Heart right ventricle (tissue), 16 donors: ENCODE measurements at regions not wholly inside any gene's neighbourhood (a gene's known extent, or its start where the extent isn't known, plus 50 kb on each side); places are given as distances from the start of the nearest gene placed in this dataset.

Experiments
- ATAC-seq, 8 donors: fragments of 200-7000 bp; cut with Tn5 transposase; one replicate each; pipeline ENCODE4 v1.9.1; 2020; ENCODE audit warnings: mild to moderate bottlenecking in 8 of 8, moderate library complexity in 8 of 8, moderate number of reproducible peaks in 1 of 8
- DNase-seq, 2 donors: peaks; one replicate each; pipeline ENCODE4 v3.0.0-alpha.2; 2020
- H3K27ac ChIP-seq, 10 donors: fragments of 200-600 bp; sonication (generic) in 2 of 10; one replicate each; pipeline versions ENCODE4 v1.5.0 to v1.8.0; 2020 to 2022; ENCODE audit warnings: mild to moderate bottlenecking in 3 of 10
- H3K27me3 ChIP-seq, 7 donors: fragments of 200-600 bp; one replicate each; pipeline ENCODE4 v1.8.0; 2021 to 2022; ENCODE audit warnings: mild to moderate bottlenecking in 2 of 7
- H3K36me3 ChIP-seq, 9 donors: fragments of 200-600 bp; sonication (generic) in 1 of 9; one replicate each; pipeline versions ENCODE4 v1.5.0 to v1.8.0; 2020 to 2022; ENCODE audit warnings: mild to moderate bottlenecking in 2 of 9
- H3K4me1 ChIP-seq, 9 donors: fragments of 200-600 bp; sonication (generic) in 1 of 9; one replicate each; pipeline versions ENCODE4 v1.5.0 to v1.8.0; 2020 to 2022; ENCODE audit warnings: mild to moderate bottlenecking in 4 of 9
- H3K4me3 ChIP-seq, 10 donors: fragments of 200-600 bp; sonication (generic) in 2 of 10; one replicate each; pipeline versions ENCODE4 v1.5.0 to v1.8.0; 2020 to 2022; ENCODE audit warnings: mild to moderate bottlenecking in 7 of 10, moderate library complexity in 2 of 10
- H3K9me3 ChIP-seq, 11 donors: fragments of 200-600 bp in 10 of 11; sonication (generic) in 2 of 11; one replicate each; pipeline versions ENCODE4 v1.5.0 to v1.8.0; 2013 to 2022; ENCODE audit warnings: mild to moderate bottlenecking in 2 of 11, control low read depth in 1 of 11, moderate library complexity in 1 of 11
- CTCF ChIP-seq, 9 donors: fragments of 200-600 bp; sonication (generic) in 2 of 9; IDR thresholded peaks; one replicate each; pipeline versions ENCODE4 v1.5.0 to v1.8.0; 2021 to 2022; ENCODE audit warnings: antibody characterized with exemption in 9 of 9, mild to moderate bottlenecking in 5 of 9, moderate library complexity in 1 of 9
- WGBS, 2 donors: extraction: QIAGEN DNeasy Blood & Tissue Kit; methylation state at CpG; one replicate each; pipeline ENCODE4 v1.1.7; 2013; ENCODE audit warnings: inconsistent platforms in 1 of 2; 5-methylcytosine and 5-hydroxymethylcytosine counted together
- intact Hi-C, 10 donors: fragments of 100-400 bp; cut with DNase I; formaldehyde crosslinking; loops; one replicate each; pipeline versions ENCODE4 v1.11.1 to v1.14.2; 2022
- donor health status: Arrhythmogenic right ventricular cardiomyopathy.
- donor health status: ischemic (EF 13 %, LVEDD 7.1; RV severe dilation, severe dysfunction).
- donor health status: healthy with polysubstance abuse.
- donor health status: DM: no; HTN: yes; CAD: no.
- donor health status: DM: no; HTN: no; CAD: no.
- donor health status: ischemic (EF 25% LVEDD 6.9; RV normal size, moderate dysfunction).
- donor health status: ischemic (EF 25% LVEDD 5.7; RV mildly dilated, moderate dysfunction).
- donor health status: healthy.
- donor health status: DM: yes; HTN: yes; CAD: no.
- donor health status: Ischemic cardiomyopathy.
- donor health status: ischemic (EF 35%, LVEDD 5.7; RV mildly dilated, moderate dysfunction).
- donor health status: nonischemic (EF 11% LVEDD 7.7; RV severe dilation, severe dysfunction).
- donor health status: DM: yes; HTN: yes; CAD: no.
- donor health status: PGD.
- donor health status: ischemic (EF 29% LVEDD 5.4; RV normal size, mild dysfunction).
- donor health status: nonischemic (EF 23%, LVEDD 6.1; RV moderate dilation, normal function).

DNA sequence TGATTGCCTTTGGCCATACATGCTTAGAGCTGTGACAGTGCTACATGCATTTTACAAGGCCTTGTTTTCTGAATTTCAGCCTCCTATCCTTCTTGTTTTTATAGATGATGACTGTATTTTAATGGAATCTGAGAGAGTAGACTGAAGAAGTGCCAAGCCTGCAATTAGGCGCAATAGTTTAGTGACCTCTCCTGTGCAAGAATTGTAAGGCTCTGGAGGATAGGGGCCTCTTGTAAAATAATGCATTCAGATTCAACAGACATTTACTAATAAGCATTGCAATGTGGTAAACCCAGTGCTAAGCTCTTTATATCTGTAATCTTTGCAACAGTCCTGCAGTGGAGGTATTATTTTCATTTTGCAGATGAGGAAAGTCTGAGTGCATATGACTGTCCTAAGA is 105.5 kb downstream of the TDRD15 start:
- 78 to 80% methylated on average over 1 of the region's 1 CpG for WGBS, 2 donors
- no peak for TF ChIP-seq CTCF (IDR thresholded peaks at IDR 0.05)

DNA sequence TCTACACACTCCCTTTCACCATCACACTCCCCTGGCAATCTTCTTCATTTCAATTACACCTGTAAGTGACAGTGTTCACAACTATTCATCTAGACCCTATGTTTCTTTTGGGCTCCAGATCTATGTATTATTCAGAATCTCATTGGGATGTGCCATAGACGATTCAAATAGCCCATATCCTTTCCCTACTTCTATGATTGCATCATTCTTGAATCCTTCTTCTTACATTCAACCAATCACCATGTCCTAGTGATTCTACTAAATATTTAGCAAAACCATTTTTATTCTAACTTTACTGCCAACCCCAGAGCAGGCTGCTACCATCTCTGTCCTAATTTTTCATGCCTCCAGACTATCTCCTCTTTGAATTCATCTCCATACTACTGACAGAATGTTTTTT is 106.4 kb downstream of the TDRD15 start:
- ATAC-seq (no peak), DNase-seq (no peak)
- peaks cover 0 to 15% (median 0%) of the 10 kb centered on the region in 9 donors for H3K4me1 ChIP-seq
- 87 to 89% methylated on average over 1 of the region's 1 CpG for WGBS, 2 donors
- no peaks in the 10 kb centered on the region for H3K9me3 ChIP-seq
- no peak for TF ChIP-seq CTCF (IDR thresholded peaks at IDR 0.05)
- no peaks in the 10 kb centered on the region for H3K36me3 ChIP-seq
- no peak overlapping the region for H3K4me3 ChIP-seq
- no peak overlapping the region for H3K27ac ChIP-seq
- no peaks in the 10 kb centered on the region for H3K27me3 ChIP-seq
- intact Hi-C loops: no loop called here

More for the DNA sequence above, 105.5 kb downstream of the TDRD15 start:
- H3K27me3 ChIP-seq: no peaks in the 10 kb centered on the region
- intact Hi-C loops: no loop called here
- no peaks in the 10 kb centered on the region for H3K9me3 ChIP-seq
- H3K4me3 ChIP-seq: no peak overlapping the region
- H3K4me1 ChIP-seq: peaks cover 0 to 15% (median 0%) of the 10 kb centered on the region in 9 donors
- DNase-seq (no peak), ATAC-seq (peak in 4 of 8 donors; percentile 42 to 66 (median 48))
- no peak overlapping the region for H3K27ac ChIP-seq
- no peaks in the 10 kb centered on the region for H3K36me3 ChIP-seq

- no peaks in the 10 kb centered on the region for H3K36me3 ChIP-seq
- TF ChIP-seq CTCF (IDR thresholded peaks at IDR 0.05): no peak
- H3K27me3 ChIP-seq: no peaks in the 10 kb centered on the region
- H3K4me3 ChIP-seq: no peak overlapping the region
- DNase-seq (no peak), ATAC-seq (peak in 1 of 8 donors; percentile 63)
- H3K27ac ChIP-seq: no peak overlapping the region
- intact Hi-C loops: no loop called here
- H3K4me1 ChIP-seq: peaks cover 0 to 15% (median 0%) of the 10 kb centered on the region in 9 donors
- no peaks in the 10 kb centered on the region for H3K9me3 ChIP-seq
Observed at GRCh38 chr2:21231985-21232384, 108.2 kb downstream of the TDRD15 start.

GRCh38 chr2:21233194-21233593 is 109.4 kb downstream of the TDRD15 start:
- no peak for TF ChIP-seq CTCF (IDR thresholded peaks at IDR 0.05)
- peaks cover 0 to 15% (median 0%) of the 10 kb centered on the region in 9 donors for H3K4me1 ChIP-seq
- 73 to 75% methylated on average over 3 of the region's 3 CpGs for WGBS, 2 donors
- H3K4me3 ChIP-seq: no peak overlapping the region
- H3K27me3 ChIP-seq: no peaks in the 10 kb centered on the region
- H3K9me3 ChIP-seq: no peaks in the 10 kb centered on the region
- ATAC-seq (peak in 1 of 8 donors; percentile 27), DNase-seq (no peak)
- no peaks in the 10 kb centered on the region for H3K36me3 ChIP-seq
- H3K27ac ChIP-seq: no peak overlapping the region
- intact Hi-C loops: no loop called here
